Thyroid gland (tissue), 4 donors: ENCODE measurements at regions not wholly inside any gene's neighbourhood (a gene's known extent, or its start where the extent isn't known, plus 50 kb on each side); places are given as distances from the start of the nearest gene placed in this dataset.

Experiments used
- DNase-seq, 2 donors: peaks; one replicate each; pipeline ENCODE4 v3.0.0-alpha.2; 2019
- H3K27ac ChIP-seq, 3 donors: fragments of 200-600 bp; sonication (generic); 1 replicate in 2 of 3; 2 replicates in 1 of 3; pipeline ENCODE4 v1.5.1; 2016 to 2019; ENCODE audit warnings: mild to moderate bottlenecking in 1 of 3, moderate library complexity in 1 of 3
- H3K27me3 ChIP-seq: fragments of 200-600 bp; sonication (generic); one replicate; pipeline ENCODE4 v1.5.1; 2019
- H3K36me3 ChIP-seq, 2 donors: fragments of 200-600 bp; sonication (generic); one replicate each; pipeline ENCODE4 v1.5.1; 2016 to 2019
- H3K4me1 ChIP-seq, 2 donors: fragments of 200-600 bp; sonication (generic); one replicate each; pipeline ENCODE4 v1.5.1; 2017 to 2019
- H3K4me3 ChIP-seq, 3 donors: fragments of 200-600 bp; sonication (generic); replicated peaks in 1 of 3; 1 replicate in 2 of 3; 2 replicates in 1 of 3; pipeline ENCODE4 v1.5.1; 2016; ENCODE audit warnings: mild to moderate bottlenecking in 1 of 3
- H3K9me3 ChIP-seq: fragments of 200-600 bp; sonication (generic); one replicate; pipeline ENCODE4 v1.5.1; 2017
- CTCF ChIP-seq, 6 experiments: fragments of 200-600 bp in 3 of 6; fragments of 450-650 bp in 3 of 6; sonication (generic) in 3 of 6; IDR thresholded peaks; one replicate each; pipeline ENCODE4 v1.5.1; 2016 to 2019; ENCODE audit warnings: antibody characterized with exemption in 6 of 6, mild to moderate bottlenecking in 2 of 6, inconsistent platforms in 1 of 6, moderate library complexity in 1 of 6
- POLR2A ChIP-seq, 2 donors: fragments of 450-650 bp; IDR thresholded peaks; one replicate each; pipeline ENCODE4 v1.6.1; 2017; ENCODE audit warnings: antibody characterized with exemption in 2 of 2, mild to moderate bottlenecking in 2 of 2, moderate library complexity in 1 of 2
- WGBS, 2 donors: methylation state at CpG; one replicate each; pipeline ENCODE4 v1.1.5; 2017; 5-methylcytosine and 5-hydroxymethylcytosine counted together
- intact Hi-C: fragments of 100-400 bp; cut with DNase I; formaldehyde crosslinking; loops from one replicate; pipeline ENCODE4 v1.15.1; 2023

GRCh38 chr2:155815851-155816250, 516.7 kb downstream of the NR4A2 start:
- H3K27ac ChIP-seq: no peak overlapping the region
- no peaks in the 10 kb centered on the region for H3K36me3 ChIP-seq
- no peaks in the 10 kb centered on the region for H3K27me3 ChIP-seq
- no peak for DNase-seq
- intact Hi-C loops: no loop called here
- no peak for TF ChIP-seq CTCF (IDR thresholded peaks at IDR 0.05)
- TF ChIP-seq POLR2A (IDR thresholded peaks at IDR 0.05): no peak
- no peak overlapping the region for H3K4me3 ChIP-seq
- H3K4me1 ChIP-seq: no peaks in the 10 kb centered on the region
- no peaks in the 10 kb centered on the region for H3K9me3 ChIP-seq

GRCh38 chr2:155815275-155815674, 517.2 kb downstream of the NR4A2 start:
- no peaks in the 10 kb centered on the region for H3K36me3 ChIP-seq
- no peaks in the 10 kb centered on the region for H3K4me1 ChIP-seq
- TF ChIP-seq CTCF (IDR thresholded peaks at IDR 0.05): no peak
- no peak for TF ChIP-seq POLR2A (IDR thresholded peaks at IDR 0.05)
- H3K27me3 ChIP-seq: no peaks in the 10 kb centered on the region
- no peak overlapping the region for H3K27ac ChIP-seq
- 80 to 83% methylated on average over 1 of the region's 1 CpG for WGBS, 2 donors
- DNase-seq: no peak
- intact Hi-C loops: no loop called here
- no peak overlapping the region for H3K4me3 ChIP-seq
- H3K9me3 ChIP-seq: no peaks in the 10 kb centered on the region

- no peaks in the 10 kb centered on the region for H3K9me3 ChIP-seq
- no peaks in the 10 kb centered on the region for H3K36me3 ChIP-seq
- H3K4me1 ChIP-seq: no peaks in the 10 kb centered on the region
- no peaks in the 10 kb centered on the region for H3K27me3 ChIP-seq
- no peak overlapping the region for H3K4me3 ChIP-seq
- intact Hi-C loops: no loop called here
- no peak for TF ChIP-seq POLR2A (IDR thresholded peaks at IDR 0.05)
- TF ChIP-seq CTCF (IDR thresholded peaks at IDR 0.05): no peak
- no peak for DNase-seq
- no peak overlapping the region for H3K27ac ChIP-seq
- WGBS, 2 donors: 78 to 82% methylated on average over 1 of the region's 1 CpG
These were observed 522.1 kb downstream of the NR4A2 start for GRCh38 chr2:155810411-155810810.

- intact Hi-C loops: no loop called here
- DNase-seq: no peak
- no peak overlapping the region for H3K4me3 ChIP-seq
- no peaks in the 10 kb centered on the region for H3K27me3 ChIP-seq
- no peaks in the 10 kb centered on the region for H3K4me1 ChIP-seq
- WGBS, 2 donors: 89 to 93% methylated on average over 5 of the region's 5 CpGs
- H3K36me3 ChIP-seq: no peaks in the 10 kb centered on the region
- H3K9me3 ChIP-seq: no peaks in the 10 kb centered on the region
- H3K27ac ChIP-seq: no peak overlapping the region
- TF ChIP-seq POLR2A (IDR thresholded peaks at IDR 0.05): no peak
- TF ChIP-seq CTCF (IDR thresholded peaks at IDR 0.05): no peak
These were observed 529.6 kb downstream of the NR4A2 start for GRCh38 chr2:155802888-155803287.

- Histone ChIP-seq H3K9me3 (no peaks in the 10 kb centered on the region), H3K4me3 (no peak overlapping the region), H3K4me1 (no peaks in the 10 kb centered on the region), H3K27ac (no peak overlapping the region), H3K36me3 (no peaks in the 10 kb centered on the region), H3K27me3 (no peaks in the 10 kb centered on the region)
- intact Hi-C loops: no loop called here
- no peak for DNase-seq
- TF ChIP-seq CTCF (IDR thresholded peaks at IDR 0.05): no peak
- TF ChIP-seq POLR2A (IDR thresholded peaks at IDR 0.05): no peak
- WGBS, 2 donors: 93 to 98% methylated on average over 1 of the region's 1 CpG
These were observed 539.9 kb downstream of the NR4A2 start for GRCh38 chr2:155792666-155793065.
